ENCODE measurements at regions not wholly inside any gene's neighbourhood (a gene's known extent, or its start where the extent isn't known, plus 50 kb on each side); places are given as distances from the start of the nearest gene placed in this dataset.
A peak's percentile ranks its signal among the peaks of the same experiment; 100 is the strongest.
"Not testable (repeated sequence)": the region's sequence is repeated elsewhere in the genome, so short reads cannot be mapped to it uniquely, and the experiment has no call there.

DNA sequence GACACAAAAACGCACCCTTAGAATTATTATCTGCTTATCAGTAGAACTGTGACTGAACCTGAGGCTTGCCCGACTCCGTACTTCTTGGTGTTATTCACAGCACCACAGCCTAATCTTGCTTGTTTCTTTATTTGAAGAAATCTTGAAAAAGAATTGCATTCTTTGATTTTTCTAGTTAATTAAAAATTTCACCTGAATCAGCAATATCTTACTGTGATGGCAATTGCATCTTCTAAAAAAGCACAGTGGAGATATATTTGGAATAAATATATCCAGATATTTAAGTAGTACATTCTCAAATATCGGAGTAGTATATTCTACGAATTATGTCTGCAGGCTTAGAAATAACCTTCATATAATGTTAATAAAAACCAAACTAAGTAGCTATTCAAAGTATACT, 90.1 kb upstream of the LYSMD4 start:
- no peaks in the 10 kb centered on the region for H3K9me3 ChIP-seq
- H3K27me3 ChIP-seq, result no peaks in the 10 kb centered on the region
- no peak for TF ChIP-seq CTCF (IDR thresholded peaks at IDR 0.05)
- no peaks in the 10 kb centered on the region for H3K4me1 ChIP-seq
- no peak for DNase-seq (ENCODE audit: low spot score)
- no peak overlapping the region for H3K4me3 ChIP-seq
- no peak overlapping the region for H3K27ac ChIP-seq
- H3K36me3 ChIP-seq, result no peaks in the 10 kb centered on the region

DNA sequence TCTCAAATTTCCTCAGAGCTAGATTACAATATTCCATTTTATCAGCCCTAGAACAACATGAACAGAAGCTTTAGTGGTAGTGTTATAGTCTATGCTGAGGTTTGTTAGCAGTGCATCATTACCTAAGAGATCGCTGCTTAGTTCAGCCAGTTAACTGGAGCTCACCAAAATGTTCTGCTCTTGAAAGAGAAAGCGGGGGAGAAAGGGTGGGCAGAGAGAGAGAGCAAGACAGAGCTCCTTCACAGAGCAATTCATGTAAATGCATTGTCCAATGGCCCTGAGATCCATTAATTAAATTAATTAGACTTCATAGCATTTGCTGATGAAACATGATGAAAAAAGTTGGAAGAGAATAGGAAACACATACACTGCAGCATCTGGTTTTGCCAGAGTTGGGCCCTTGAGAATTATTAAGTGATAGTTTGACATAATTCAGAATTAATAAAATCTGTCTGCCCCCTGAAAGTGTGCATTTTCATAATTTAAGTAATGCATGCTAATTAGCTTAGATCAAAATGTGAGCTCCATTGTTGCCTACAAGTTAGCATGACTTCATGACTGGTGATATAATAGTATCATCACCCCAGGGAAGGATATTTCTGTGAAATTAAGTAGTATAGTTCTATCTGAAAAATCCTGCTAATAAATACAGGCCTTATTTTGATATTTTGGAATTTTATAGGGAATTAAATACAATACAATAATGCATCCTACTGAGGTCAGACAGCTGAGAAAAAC, 86.9 kb upstream of the LYSMD4 start:
- no peak overlapping the region for H3K4me3 ChIP-seq
- H3K9me3 ChIP-seq, result no peaks in the 10 kb centered on the region
- peaks cover 0 to 5% of the 10 kb centered on the region in 2 donors for H3K4me1 ChIP-seq
- no peaks in the 10 kb centered on the region for H3K27me3 ChIP-seq
- peak overlapping the region in 1 of 2 donors; percentile 43 for H3K27ac ChIP-seq
- no peak for DNase-seq (ENCODE audit: low spot score)
- no peaks in the 10 kb centered on the region for H3K36me3 ChIP-seq
- no peak for TF ChIP-seq CTCF (IDR thresholded peaks at IDR 0.05)

- Histone ChIP-seq H3K9me3 (no peaks in the 10 kb centered on the region), H3K36me3 (no peaks in the 10 kb centered on the region), H3K27ac (peak overlapping the region in 1 of 2 donors; percentile 72), H3K27me3 (no peaks in the 10 kb centered on the region), H3K4me3 (no peak overlapping the region), H3K4me1 (peaks cover 0 to 5% of the 10 kb centered on the region in 2 donors)
- DNase-seq (ENCODE audit: low spot score), result no peak
- TF ChIP-seq CTCF (IDR thresholded peaks at IDR 0.05), result no peak
These were observed 85.6 kb upstream of the LYSMD4 start for GRCh38 chr15:99818872-99819271.

GRCh38 chr15:99816862-99817261, 83.6 kb upstream of the LYSMD4 start:
- H3K4me1 ChIP-seq; DNase-seq (ENCODE audit: low spot score); H3K27me3 ChIP-seq; H3K9me3 ChIP-seq; H3K4me3 ChIP-seq; H3K36me3 ChIP-seq: not testable (repeated sequence)
- H3K27ac ChIP-seq, result peak overlapping the region in 1 of 2 donors; percentile 72

DNA sequence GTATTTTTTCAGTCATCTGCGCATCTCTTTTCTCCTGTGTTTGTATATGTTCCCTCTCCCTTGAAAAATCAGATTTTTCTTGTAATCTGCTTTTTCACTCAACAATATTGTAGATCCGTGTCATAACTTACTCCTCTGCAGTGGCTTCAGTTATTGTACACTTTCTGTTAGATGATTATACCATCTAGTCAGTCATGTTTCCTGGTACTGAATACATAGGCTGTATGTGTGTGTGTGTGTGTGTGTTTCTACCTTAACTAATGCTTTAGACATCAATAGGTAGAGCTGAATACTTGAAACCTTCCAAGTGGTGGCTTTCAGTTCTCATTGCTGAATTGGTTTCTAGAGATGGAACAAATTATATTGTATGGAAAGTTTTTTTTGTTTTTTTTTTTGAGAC, 77.4 kb upstream of the LYSMD4 start:
- H3K9me3 ChIP-seq; H3K4me1 ChIP-seq; H3K27me3 ChIP-seq; H3K27ac ChIP-seq; DNase-seq (ENCODE audit: low spot score); H3K4me3 ChIP-seq; H3K36me3 ChIP-seq: not testable (repeated sequence)

DNA sequence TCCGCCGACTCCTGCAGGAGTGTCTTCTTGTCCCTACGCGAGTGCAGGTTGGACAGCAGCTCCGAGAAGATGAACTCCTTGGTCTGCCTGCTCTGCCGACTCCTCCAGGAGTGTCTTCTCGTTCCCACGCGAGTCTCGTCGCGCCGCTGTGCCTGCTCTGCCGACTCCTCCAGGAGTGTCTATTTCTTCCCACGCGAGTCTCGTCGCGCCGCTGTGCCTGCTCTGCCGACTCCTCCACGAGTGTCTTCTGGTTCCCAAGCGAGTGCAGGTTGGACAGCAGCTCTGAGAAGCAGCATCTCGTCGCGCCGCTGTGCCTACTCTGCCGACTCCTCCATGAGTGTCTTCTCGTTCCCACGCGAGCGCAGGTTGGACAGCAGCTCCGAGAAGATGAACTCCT, 66.6 kb upstream of the LYSMD4 start:
- not testable (repeated sequence) for H3K27me3 ChIP-seq; H3K36me3 ChIP-seq; H3K9me3 ChIP-seq; H3K4me3 ChIP-seq; DNase-seq (ENCODE audit: low spot score); H3K4me1 ChIP-seq
- H3K27ac ChIP-seq, result peak overlapping the region; percentile 65 to 67

GRCh38 chr15:99799182-99799853, 66.1 kb upstream of the LYSMD4 start:
- H3K9me3 ChIP-seq; H3K27me3 ChIP-seq; H3K4me1 ChIP-seq; H3K36me3 ChIP-seq; H3K4me3 ChIP-seq; DNase-seq (ENCODE audit: low spot score): not testable (repeated sequence)
- peak overlapping the region; percentile 65 to 67 for H3K27ac ChIP-seq

DNA sequence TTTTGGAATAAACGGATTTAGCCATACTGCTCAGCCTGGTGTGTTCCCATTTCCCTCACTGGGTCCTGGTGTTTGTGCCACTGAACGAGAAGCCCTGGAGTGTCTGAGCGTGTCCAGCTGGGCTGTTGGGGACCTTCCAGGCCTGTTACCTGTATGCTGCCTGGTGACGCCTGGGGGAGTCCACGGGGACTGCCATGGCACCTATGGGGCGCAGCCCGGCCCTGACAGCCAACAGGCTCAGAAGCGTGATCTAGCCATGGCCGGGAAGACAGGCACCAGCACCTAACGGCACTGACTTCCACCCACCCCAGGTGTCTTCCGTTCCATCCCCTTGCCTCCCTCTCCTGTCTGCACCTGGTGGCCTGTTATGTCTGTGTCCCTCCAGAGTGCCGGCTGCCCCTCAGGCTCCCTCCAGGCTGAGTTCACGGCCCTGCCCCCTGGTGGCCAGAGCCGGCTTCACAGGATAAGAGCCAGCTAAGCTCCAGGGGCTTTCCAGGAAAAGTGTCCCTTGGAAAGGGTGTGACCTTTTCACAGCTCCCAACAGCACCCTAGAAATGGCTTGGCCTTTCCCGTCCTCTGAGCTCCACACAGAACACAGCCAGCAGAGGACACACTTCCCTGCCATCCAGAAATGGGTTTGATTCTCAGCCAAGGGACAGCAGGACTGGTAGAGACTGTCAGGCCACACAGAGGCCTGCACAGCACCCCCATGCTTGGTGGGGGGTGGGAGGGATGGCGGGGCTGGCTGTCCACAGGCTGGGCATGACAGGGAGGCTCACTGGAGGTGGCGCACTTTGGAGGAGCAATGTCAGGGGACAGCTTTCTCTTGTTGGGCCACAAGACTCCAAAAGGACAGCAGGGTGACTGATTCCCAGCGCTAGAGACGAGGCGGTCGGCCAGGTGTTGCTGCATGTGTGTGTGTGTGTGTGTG, 64.0 kb upstream of the LYSMD4 start:
- not testable (repeated sequence) for DNase-seq (ENCODE audit: low spot score); H3K9me3 ChIP-seq; H3K36me3 ChIP-seq; H3K4me3 ChIP-seq; H3K27ac ChIP-seq; H3K4me1 ChIP-seq; H3K27me3 ChIP-seq

GRCh38 chr15:99791881-99792807, 58.9 kb upstream of the LYSMD4 start:
- not testable (repeated sequence) for H3K36me3 ChIP-seq; H3K27me3 ChIP-seq; H3K27ac ChIP-seq; H3K9me3 ChIP-seq; H3K4me1 ChIP-seq; DNase-seq (ENCODE audit: low spot score); H3K4me3 ChIP-seq

GRCh38 chr15:99790751-99791150, 57.5 kb upstream of the LYSMD4 start:
- not testable (repeated sequence) for H3K27me3 ChIP-seq; H3K9me3 ChIP-seq; DNase-seq (ENCODE audit: low spot score); H3K4me1 ChIP-seq; H3K4me3 ChIP-seq; H3K27ac ChIP-seq; H3K36me3 ChIP-seq

Measured in right atrium auricular region (tissue), 2 donors.